Prostate gland (tissue), 2 donors: ENCODE measurements at regions not wholly inside any gene's neighbourhood (a gene's known extent, or its start where the extent isn't known, plus 50 kb on each side); places are given as distances from the start of the nearest gene placed in this dataset.
A peak's percentile ranks its signal among the peaks of the same experiment; 100 is the strongest.

Source experiments
- DNase-seq: peaks from one replicate; pipeline ENCODE4 v3.0.0-alpha.2; 2019; ENCODE audit warnings: low spot score
- H3K27ac ChIP-seq, 2 donors: fragments of 200-600 bp; sonication (generic); 2 replicates each; pipeline ENCODE4 v1.5.1; 2017 to 2019
- H3K27me3 ChIP-seq: fragments of 200-600 bp; sonication (generic); replicated peaks from 2 replicates; pipeline ENCODE4 v1.5.1; 2019; ENCODE audit not compliant: insufficient read depth
- H3K36me3 ChIP-seq, 2 donors: fragments of 200-600 bp; sonication (generic); 1 replicate in 1 of 2; 2 replicates in 1 of 2; pipeline versions ENCODE4 v1.5.1 to v1.8.1; 2017 to 2019
- H3K4me1 ChIP-seq: fragments of 200-600 bp; sonication (generic); replicated peaks from 2 replicates; pipeline ENCODE4 v1.5.1; 2019
- H3K4me3 ChIP-seq, 2 donors: fragments of 200-600 bp; sonication (generic); 2 replicates each; pipeline ENCODE4 v1.5.1; 2017 to 2019
- H3K9me3 ChIP-seq: fragments of 200-600 bp; sonication (generic); 2 replicates; pipeline ENCODE4 v1.5.1; 2017
- POLR2A ChIP-seq: fragments of 450-650 bp; IDR thresholded peaks from one replicate; pipeline ENCODE4 v1.6.1; 2016; ENCODE audit warnings: antibody characterized with exemption, mild to moderate bottlenecking
- POLR2AphosphoS5 ChIP-seq: sonication (generic); formaldehyde crosslinking; IDR thresholded peaks from one replicate; pipeline ENCODE4 v1.6.1; 2017; ENCODE audit warnings: antibody characterized with exemption
- WGBS: methylation state at CpG from one replicate; pipeline ENCODE4 v1.1.5; 2018; 5-methylcytosine and 5-hydroxymethylcytosine counted together
- intact Hi-C: fragments of 100-400 bp; cut with DNase I; formaldehyde crosslinking; loops from one replicate; pipeline ENCODE4 v1.14.2; 2022
- TF ChIP-seq, protein P1 (sequence below), 4 experiments: fragments of 200-600 bp in 2 of 4; fragments of 450-650 bp in 2 of 4; sonication (generic) in 2 of 4; IDR thresholded peaks; 1 replicate in 3 of 4; 2 replicates in 1 of 4; pipeline ENCODE4 v1.5.1; 2016 to 2019; ENCODE audit warnings: antibody characterized with exemption in 4 of 4, mild to moderate bottlenecking in 2 of 4, moderate library complexity in 2 of 4

DNA sequence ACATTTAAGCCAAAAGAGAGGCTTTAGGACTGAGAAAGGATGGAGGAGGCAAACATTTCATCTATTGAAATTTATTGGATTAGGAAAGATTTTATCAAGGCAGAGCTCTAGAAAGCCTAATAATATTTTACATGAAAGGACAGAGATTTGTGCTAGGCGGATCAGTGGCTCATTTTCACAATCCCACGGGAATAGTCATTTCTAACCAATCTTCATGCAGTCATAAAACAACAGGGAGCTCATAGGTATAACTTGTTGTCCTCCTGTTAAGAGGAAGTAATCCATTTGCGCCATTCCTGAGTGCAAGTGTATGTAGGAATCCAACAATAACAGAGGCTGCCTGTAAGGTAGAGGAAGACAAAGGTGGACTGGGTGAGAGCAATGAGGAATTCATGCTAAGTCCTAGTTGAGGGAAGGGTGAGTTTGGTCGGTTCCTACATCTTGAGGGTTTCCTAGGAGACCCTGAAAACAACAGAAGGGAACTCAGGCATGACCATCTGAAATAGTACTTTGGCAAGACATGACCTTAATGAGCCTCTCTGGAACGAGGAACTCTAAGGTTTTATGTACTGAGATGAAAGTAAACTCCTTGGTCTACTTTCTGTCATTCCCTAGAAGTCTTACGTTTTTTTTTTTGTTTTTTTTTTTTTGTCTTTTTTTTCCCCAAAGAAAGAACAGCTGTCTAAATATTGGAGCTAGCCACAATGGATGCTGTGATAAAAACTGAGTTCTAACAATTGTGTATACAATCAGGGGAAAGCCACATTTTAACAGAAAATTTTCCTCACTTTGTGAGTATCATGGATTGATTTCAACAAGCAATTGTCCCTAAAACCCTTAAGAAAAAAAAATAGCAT, 89.7 kb downstream of the GEMIN8 start:
- H3K9me3 ChIP-seq, result no peaks in the 10 kb centered on the region
- WGBS, result 9% methylated on average over 6 of the region's 6 CpGs
- no peak overlapping the region for H3K27ac ChIP-seq
- H3K4me3 ChIP-seq, result no peak overlapping the region
- DNase-seq, result no peak
- no peaks in the 10 kb centered on the region for H3K27me3 ChIP-seq
- intact Hi-C loops, result no loop called here
- TF ChIP-seq POLR2AphosphoS5 (no peak), POLR2A (no peak)
- TF ChIP-seq, protein P1, sequence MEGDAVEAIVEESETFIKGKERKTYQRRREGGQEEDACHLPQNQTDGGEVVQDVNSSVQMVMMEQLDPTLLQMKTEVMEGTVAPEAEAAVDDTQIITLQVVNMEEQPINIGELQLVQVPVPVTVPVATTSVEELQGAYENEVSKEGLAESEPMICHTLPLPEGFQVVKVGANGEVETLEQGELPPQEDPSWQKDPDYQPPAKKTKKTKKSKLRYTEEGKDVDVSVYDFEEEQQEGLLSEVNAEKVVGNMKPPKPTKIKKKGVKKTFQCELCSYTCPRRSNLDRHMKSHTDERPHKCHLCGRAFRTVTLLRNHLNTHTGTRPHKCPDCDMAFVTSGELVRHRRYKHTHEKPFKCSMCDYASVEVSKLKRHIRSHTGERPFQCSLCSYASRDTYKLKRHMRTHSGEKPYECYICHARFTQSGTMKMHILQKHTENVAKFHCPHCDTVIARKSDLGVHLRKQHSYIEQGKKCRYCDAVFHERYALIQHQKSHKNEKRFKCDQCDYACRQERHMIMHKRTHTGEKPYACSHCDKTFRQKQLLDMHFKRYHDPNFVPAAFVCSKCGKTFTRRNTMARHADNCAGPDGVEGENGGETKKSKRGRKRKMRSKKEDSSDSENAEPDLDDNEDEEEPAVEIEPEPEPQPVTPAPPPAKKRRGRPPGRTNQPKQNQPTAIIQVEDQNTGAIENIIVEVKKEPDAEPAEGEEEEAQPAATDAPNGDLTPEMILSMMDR (IDR thresholded peaks at IDR 0.05), result no peak
- H3K36me3 ChIP-seq, result no peaks in the 10 kb centered on the region
- no peaks in the 10 kb centered on the region for H3K4me1 ChIP-seq

DNA sequence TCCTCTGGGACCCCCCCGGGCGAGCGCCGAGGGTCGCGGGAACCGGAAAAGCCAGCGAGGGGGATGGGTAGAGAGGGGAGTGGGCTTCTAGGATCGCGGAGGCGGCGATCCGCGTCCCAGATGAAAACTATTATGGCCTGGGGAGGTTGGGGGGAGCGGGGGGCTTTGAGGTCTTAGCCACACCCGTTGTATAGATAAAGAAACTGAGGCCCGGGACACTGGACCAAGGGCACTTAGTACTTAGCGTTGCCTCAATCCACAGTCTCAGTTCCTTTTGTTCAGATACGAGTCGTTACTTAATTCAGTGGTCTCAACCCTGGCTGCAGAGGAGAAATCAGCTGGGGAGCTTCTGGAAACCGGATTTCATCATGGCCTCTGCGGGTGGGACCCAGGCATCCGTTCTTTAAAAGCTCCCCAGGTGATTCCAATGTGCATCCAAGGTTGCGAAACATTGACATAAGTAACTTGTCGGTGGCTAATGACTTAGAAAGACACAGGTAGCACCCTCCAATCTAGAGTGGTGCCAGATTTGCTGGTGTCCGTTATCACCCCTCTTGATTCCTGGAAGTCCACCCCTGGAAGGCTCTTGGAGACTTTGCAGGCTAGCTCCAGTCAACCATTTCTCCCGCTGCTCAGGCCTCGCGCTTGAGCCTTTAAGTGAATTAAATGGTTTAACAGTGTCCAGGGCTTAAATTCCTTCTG, 90.7 kb downstream of the GEMIN8 start:
- Histone ChIP-seq H3K27me3 (no peaks in the 10 kb centered on the region), H3K4me3 (peak overlapping the region; percentile 40 to 44), H3K4me1 (no peaks in the 10 kb centered on the region), H3K36me3 (no peaks in the 10 kb centered on the region), H3K27ac (peak overlapping the region in 1 of 2 donors; percentile 35), H3K9me3 (no peaks in the 10 kb centered on the region)
- WGBS, result 12% methylated on average over 28 of the region's 29 CpGs
- intact Hi-C loops, result no loop called here
- TF ChIP-seq, protein P1 (IDR thresholded peaks at IDR 0.05), result no peak
- no peak for TF ChIP-seq POLR2AphosphoS5
- no peak for TF ChIP-seq POLR2A
- DNase-seq, result no peak

DNA sequence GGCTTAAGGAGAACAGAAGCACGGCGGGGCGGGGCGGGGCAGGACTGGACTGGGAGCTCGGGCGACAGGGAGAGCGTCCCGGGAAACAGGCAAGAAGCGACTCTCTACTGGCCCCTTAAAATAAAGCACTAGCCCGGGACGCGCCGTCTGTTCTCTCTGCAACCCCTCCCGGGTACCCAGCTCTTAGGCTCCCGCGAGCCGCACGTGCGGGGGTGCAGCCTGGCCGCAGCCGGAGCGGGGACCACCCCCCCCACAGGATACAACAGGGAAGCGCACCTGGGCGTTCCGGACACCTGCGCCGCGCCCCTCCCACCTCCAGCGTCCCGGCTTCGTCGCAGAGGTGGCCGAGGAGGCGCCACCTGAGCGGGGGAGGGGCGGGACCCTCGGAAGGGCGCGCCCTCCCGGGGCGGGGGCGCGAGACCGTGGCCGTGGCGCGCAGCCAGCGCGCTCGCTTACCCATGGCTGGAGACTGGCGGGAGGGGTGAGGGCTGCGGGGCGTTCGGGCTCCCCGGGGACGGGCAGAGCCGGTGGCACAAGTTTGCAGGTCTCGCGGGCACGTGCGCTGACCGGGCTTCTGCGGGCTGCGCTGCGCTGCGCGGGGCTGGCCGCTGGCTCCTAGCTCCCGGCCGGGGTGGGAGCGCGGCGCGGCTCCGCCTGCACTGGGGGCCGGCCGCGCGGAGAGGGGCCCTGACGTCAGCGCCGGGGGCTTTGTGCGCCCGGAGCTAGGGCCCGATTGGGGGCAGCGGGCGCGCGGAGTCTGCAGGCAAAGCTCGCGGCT, 91.5 kb downstream of the GEMIN8 start:
- TF ChIP-seq POLR2AphosphoS5, result no peak
- TF ChIP-seq, protein P1 (IDR thresholded peaks at IDR 0.05), result no peak
- TF ChIP-seq POLR2A, result no peak
- H3K27ac ChIP-seq, result peak overlapping the region; percentile 35 to 66
- H3K4me3 ChIP-seq, result peak overlapping the region; percentile 40 to 44
- no peaks in the 10 kb centered on the region for H3K27me3 ChIP-seq
- under 1% methylated on average over 24 of the region's 91 CpGs for WGBS
- intact Hi-C loops, result no loop called here
- H3K9me3 ChIP-seq, result no peaks in the 10 kb centered on the region
- H3K36me3 ChIP-seq, result no peaks in the 10 kb centered on the region
- no peaks in the 10 kb centered on the region for H3K4me1 ChIP-seq
- DNase-seq, result peak; percentile 14

DNA sequence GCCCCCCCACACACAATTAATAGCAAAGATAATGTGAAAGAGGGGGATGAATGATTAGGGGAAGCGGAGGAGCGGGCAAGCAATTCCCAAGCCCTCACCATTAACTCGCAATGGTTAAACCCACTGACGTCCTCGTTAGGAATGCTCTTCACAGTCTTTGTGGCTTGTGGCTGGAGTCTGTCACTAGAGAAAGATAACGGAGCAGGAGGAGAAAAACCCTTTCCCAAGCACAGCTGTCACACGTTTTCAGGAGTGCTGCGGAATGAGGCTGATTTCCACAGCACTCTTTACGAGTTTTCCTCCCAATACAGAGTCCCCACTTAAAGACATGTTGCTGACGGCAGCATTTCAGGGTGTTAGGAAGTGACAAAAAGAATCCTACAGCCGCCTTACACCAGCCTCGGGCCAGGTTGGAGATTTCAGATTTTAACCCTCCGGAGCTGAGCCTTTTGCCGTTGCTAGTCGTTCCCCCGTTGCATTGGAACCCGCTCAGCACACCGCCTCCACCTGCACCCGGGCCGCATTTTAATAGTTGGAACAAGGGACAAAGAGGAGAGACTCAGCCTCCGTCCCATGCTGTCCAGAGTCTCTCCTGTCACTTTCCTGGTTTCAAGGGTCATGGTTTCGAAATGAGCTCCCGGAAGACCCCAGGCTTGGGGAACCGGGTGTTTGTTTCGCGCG, 92.2 kb downstream of the GEMIN8 start:
- intact Hi-C loops, result no loop called here
- no peaks in the 10 kb centered on the region for H3K9me3 ChIP-seq

More for the DNA sequence above, 92.2 kb downstream of the GEMIN8 start:
- TF ChIP-seq, protein P1 (IDR thresholded peaks at IDR 0.05), result no peak
- TF ChIP-seq POLR2AphosphoS5 (no peak), POLR2A (no peak)
- Histone ChIP-seq H3K27me3 (no peaks in the 10 kb centered on the region), H3K36me3 (no peaks in the 10 kb centered on the region), H3K4me3 (peak overlapping the region; percentile 40 to 44), H3K27ac (peak overlapping the region; percentile 35 to 66), H3K4me1 (no peaks in the 10 kb centered on the region)
- 7% methylated on average over 26 of the region's 27 CpGs for WGBS
- DNase-seq, result no peak
